Astrocyte (in vitro differentiated cells and primary cell): ENCODE measurements at regions not wholly inside any gene's neighbourhood (a gene's known extent, or its start where the extent isn't known, plus 50 kb on each side); places are given as distances from the start of the nearest gene placed in this dataset.

Source experiments
- DNase-seq: peaks from one replicate; pipeline ENCODE4 v3.0.0-alpha.2; 2010; ENCODE audit warnings: low read depth
- FAIRE-seq: peaks from 2 replicates; lab custom pipeline; 2011; peaks lifted over from hg19 to GRCh38; lab: Jason Lieb, UNC
- H2AFZ ChIP-seq: 2 replicates; pipeline ENCODE4 v1.6.0; 2012; ENCODE audit warnings: low read depth, low read length, inconsistent platforms
- H3K27ac ChIP-seq: 2 replicates; pipeline ENCODE4 v1.5.1; 2011; ENCODE audit warnings: low read depth, low read length, inconsistent platforms
- H3K27me3 ChIP-seq: 2 replicates; pipeline ENCODE4 v1.6.0; 2011; ENCODE audit warnings: low read length, inconsistent platforms; ENCODE audit not compliant: insufficient read depth
- H3K36me3 ChIP-seq: 2 replicates; pipeline ENCODE4 v1.5.1; 2011; ENCODE audit warnings: low read length, inconsistent platforms; ENCODE audit not compliant: insufficient read depth
- H3K4me1 ChIP-seq: 2 replicates; pipeline ENCODE4 v1.5.1; 2011; ENCODE audit warnings: low read length, inconsistent platforms; ENCODE audit not compliant: insufficient read depth
- H3K4me2 ChIP-seq: 2 replicates; pipeline ENCODE4 v1.6.0; 2012; ENCODE audit warnings: low read length, inconsistent platforms
- H3K4me3 ChIP-seq: 2 replicates; pipeline ENCODE4 v1.5.1; 2011; ENCODE audit warnings: low read depth, mild to moderate bottlenecking, low read length, inconsistent platforms; ENCODE audit not compliant: insufficient read depth
- H3K79me2 ChIP-seq: 2 replicates; pipeline ENCODE4 v1.6.0; 2012; ENCODE audit warnings: mild to moderate bottlenecking, low read length, inconsistent platforms; ENCODE audit not compliant: insufficient read depth
- H3K9ac ChIP-seq: 2 replicates; pipeline ENCODE4 v1.6.0; 2012; ENCODE audit warnings: mild to moderate bottlenecking, low read length, inconsistent platforms
- H3K9me3 ChIP-seq: 2 replicates; pipeline ENCODE4 v1.5.1; 2012; ENCODE audit warnings: low read depth, mild to moderate bottlenecking, low read length, inconsistent platforms; ENCODE audit not compliant: insufficient read depth
- H4K20me1 ChIP-seq: 2 replicates; pipeline ENCODE4 v1.6.0; 2012; ENCODE audit warnings: low read length, inconsistent platforms; ENCODE audit not compliant: insufficient read depth
- H3K27ac Mint-ChIP-seq: one replicate; pipeline ENCODE4 v1.8.0; 2021; ENCODE audit warnings: mild to moderate bottlenecking, mixed read lengths; ENCODE audit not compliant: unreplicated experiment
- H3K27me3 Mint-ChIP-seq: one replicate; pipeline ENCODE4 v1.8.0; 2021; ENCODE audit warnings: low read depth, mixed read lengths; ENCODE audit not compliant: unreplicated experiment
- H3K36me3 Mint-ChIP-seq: one replicate; pipeline ENCODE4 v1.8.0; 2021; ENCODE audit warnings: low read depth, mixed read lengths; ENCODE audit not compliant: unreplicated experiment
- H3K4me1 Mint-ChIP-seq: one replicate; pipeline ENCODE4 v1.8.0; 2021; ENCODE audit warnings: low read depth, mixed read lengths; ENCODE audit not compliant: unreplicated experiment
- H3K4me3 Mint-ChIP-seq: one replicate; pipeline ENCODE4 v1.8.0; 2021; ENCODE audit warnings: mild to moderate bottlenecking, moderate library complexity, mixed read lengths; ENCODE audit not compliant: unreplicated experiment
- H3K9me3 Mint-ChIP-seq: one replicate; pipeline ENCODE4 v1.8.0; 2021; ENCODE audit warnings: mild to moderate bottlenecking, mixed read lengths; ENCODE audit not compliant: unreplicated experiment
- EZH2 ChIP-seq: IDR thresholded peaks from 2 replicates; pipeline ENCODE4 v1.6.1; 2012; ENCODE audit warnings: mild to moderate bottlenecking, low read length, inconsistent platforms; ENCODE audit not compliant: insufficient read depth
- TF ChIP-seq, protein P1 (sequence below): IDR thresholded peaks from 2 replicates; pipeline ENCODE4 v1.5.1; 2011; ENCODE audit warnings: low read depth, mild to moderate bottlenecking, inconsistent platforms, low read length, moderate library complexity; ENCODE audit not compliant: insufficient read depth

DNA sequence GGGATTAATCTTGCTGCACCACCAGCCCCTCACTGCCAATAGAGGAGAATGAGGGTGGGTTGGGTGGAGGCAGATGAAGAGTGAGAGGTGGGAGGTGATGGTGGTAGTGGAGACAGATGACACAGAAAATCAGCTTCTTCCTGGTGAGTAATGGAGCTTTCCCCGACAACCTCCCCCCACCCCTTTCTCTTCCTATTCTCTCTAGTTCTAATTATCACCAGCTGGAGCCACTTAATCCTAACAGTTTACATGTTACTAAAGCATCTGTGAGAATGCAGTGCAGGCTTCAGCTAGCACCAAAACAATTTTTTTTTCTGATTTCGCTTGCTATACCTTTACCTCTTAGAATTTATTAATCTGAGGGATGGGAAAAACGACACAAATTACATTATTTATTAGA is 116.1 kb upstream of the DNAJC19 start:
- Mint-ChIP-seq H3K36me3 (no peaks in the 10 kb centered on the region), H3K27me3 (no peaks in the 10 kb centered on the region), H3K9me3 (no peaks in the 10 kb centered on the region), H3K4me1 (peaks cover 2% of the 10 kb centered on the region), H3K27ac (no peak overlapping the region), H3K4me3 (no peak overlapping the region)
- FAIRE-seq (no peak), DNase-seq (no peak)
- H3K27ac ChIP-seq = no peak overlapping the region
- H2AFZ ChIP-seq = no peak overlapping the region
- TF ChIP-seq, protein P1, sequence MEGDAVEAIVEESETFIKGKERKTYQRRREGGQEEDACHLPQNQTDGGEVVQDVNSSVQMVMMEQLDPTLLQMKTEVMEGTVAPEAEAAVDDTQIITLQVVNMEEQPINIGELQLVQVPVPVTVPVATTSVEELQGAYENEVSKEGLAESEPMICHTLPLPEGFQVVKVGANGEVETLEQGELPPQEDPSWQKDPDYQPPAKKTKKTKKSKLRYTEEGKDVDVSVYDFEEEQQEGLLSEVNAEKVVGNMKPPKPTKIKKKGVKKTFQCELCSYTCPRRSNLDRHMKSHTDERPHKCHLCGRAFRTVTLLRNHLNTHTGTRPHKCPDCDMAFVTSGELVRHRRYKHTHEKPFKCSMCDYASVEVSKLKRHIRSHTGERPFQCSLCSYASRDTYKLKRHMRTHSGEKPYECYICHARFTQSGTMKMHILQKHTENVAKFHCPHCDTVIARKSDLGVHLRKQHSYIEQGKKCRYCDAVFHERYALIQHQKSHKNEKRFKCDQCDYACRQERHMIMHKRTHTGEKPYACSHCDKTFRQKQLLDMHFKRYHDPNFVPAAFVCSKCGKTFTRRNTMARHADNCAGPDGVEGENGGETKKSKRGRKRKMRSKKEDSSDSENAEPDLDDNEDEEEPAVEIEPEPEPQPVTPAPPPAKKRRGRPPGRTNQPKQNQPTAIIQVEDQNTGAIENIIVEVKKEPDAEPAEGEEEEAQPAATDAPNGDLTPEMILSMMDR = no peak
- no peak for TF ChIP-seq EZH2
- no peaks in the 10 kb centered on the region for H3K79me2 ChIP-seq
- no peaks in the 10 kb centered on the region for H3K36me3 ChIP-seq
- H3K4me3 ChIP-seq = no peak overlapping the region
- no peaks in the 10 kb centered on the region for H4K20me1 ChIP-seq
- H3K9ac ChIP-seq = no peak overlapping the region
- H3K4me1 ChIP-seq = no peaks in the 10 kb centered on the region
- no peaks in the 10 kb centered on the region for H3K27me3 ChIP-seq
- H3K4me2 ChIP-seq = no peak overlapping the region
- peaks cover 4% of the 10 kb centered on the region for H3K9me3 ChIP-seq

- no peak for FAIRE-seq
- no peaks in the 10 kb centered on the region for H3K27me3 ChIP-seq
- H4K20me1 ChIP-seq = no peaks in the 10 kb centered on the region
- H2AFZ ChIP-seq = no peak overlapping the region
- TF ChIP-seq EZH2 = no peak
- TF ChIP-seq, protein P1 = no peak
- peaks cover 2% of the 10 kb centered on the region for H3K4me1 Mint-ChIP-seq
- peaks cover 4% of the 10 kb centered on the region for H3K9me3 ChIP-seq
- no peaks in the 10 kb centered on the region for H3K4me1 ChIP-seq
- H3K27ac Mint-ChIP-seq = no peak overlapping the region
- no peak overlapping the region for H3K9ac ChIP-seq
- no peak overlapping the region for H3K4me2 ChIP-seq
- no peak overlapping the region for H3K27ac ChIP-seq
- no peaks in the 10 kb centered on the region for H3K79me2 ChIP-seq
- no peak overlapping the region for H3K4me3 Mint-ChIP-seq
- H3K9me3 Mint-ChIP-seq = no peaks in the 10 kb centered on the region
- no peaks in the 10 kb centered on the region for H3K27me3 Mint-ChIP-seq
- H3K36me3 Mint-ChIP-seq = no peaks in the 10 kb centered on the region
- no peak for DNase-seq
- no peak overlapping the region for H3K4me3 ChIP-seq
- no peaks in the 10 kb centered on the region for H3K36me3 ChIP-seq
Measured at GRCh38 chr3:181103605-181104004, 114.1 kb upstream of the DNAJC19 start.

- H3K9ac ChIP-seq = no peak overlapping the region
- Mint-ChIP-seq H3K9me3 (no peaks in the 10 kb centered on the region), H3K36me3 (no peaks in the 10 kb centered on the region), H3K4me3 (no peak overlapping the region), H3K27ac (no peak overlapping the region), H3K27me3 (no peaks in the 10 kb centered on the region), H3K4me1 (no peaks in the 10 kb centered on the region)
- FAIRE-seq = no peak
- no peaks in the 10 kb centered on the region for H3K79me2 ChIP-seq
- no peaks in the 10 kb centered on the region for H3K4me1 ChIP-seq
- no peak for DNase-seq
- no peak overlapping the region for H2AFZ ChIP-seq
- H3K27me3 ChIP-seq = no peaks in the 10 kb centered on the region
- H4K20me1 ChIP-seq = no peaks in the 10 kb centered on the region
- no peak overlapping the region for H3K4me3 ChIP-seq
- no peaks in the 10 kb centered on the region for H3K36me3 ChIP-seq
- no peak overlapping the region for H3K27ac ChIP-seq
- H3K4me2 ChIP-seq = no peak overlapping the region
- no peak for TF ChIP-seq EZH2
- TF ChIP-seq, protein P1 = no peak
- H3K9me3 ChIP-seq = no peaks in the 10 kb centered on the region
Measured at GRCh38 chr3:181086011-181086410, 96.5 kb upstream of the DNAJC19 start.
